HG02943 (cell line): ENCODE measurements at regions not wholly inside any gene's neighbourhood (a gene's known extent, or its start where the extent isn't known, plus 50 kb on each side); places are given as distances from the start of the nearest gene placed in this dataset.

Experiments used
- ATAC-seq: cut with Tn5 transposase; IDR thresholded peaks from one replicate; pipeline ENCODE4 v1.9.1; 2021; ENCODE audit warnings: mild to moderate bottlenecking, low read depth, moderate library complexity; ENCODE audit not compliant: unreplicated experiment

DNA sequence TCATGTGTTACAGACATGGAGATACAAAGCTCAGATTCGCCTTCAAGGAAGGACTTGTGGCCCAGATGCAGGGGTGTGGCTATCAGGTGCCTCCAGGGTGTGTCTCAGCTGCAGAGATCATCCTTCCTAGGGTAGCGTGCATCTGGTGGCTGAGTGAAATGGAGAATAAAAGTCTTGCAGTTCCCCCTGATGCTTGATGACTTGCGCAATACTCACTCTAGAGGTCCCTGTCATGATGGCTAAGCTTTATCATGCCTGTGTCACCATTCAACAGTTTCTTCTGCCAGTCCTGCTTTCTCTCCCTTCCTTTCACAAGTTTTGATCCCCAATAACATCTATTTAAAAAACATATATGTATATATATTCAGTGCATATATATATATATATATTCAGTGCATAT, 228.1 kb downstream of the PAX1 start:
- no peak for ATAC-seq

- ATAC-seq: no peak
Observed at GRCh38 chr20:21921251-21921650, 215.8 kb downstream of the PAX1 start.

GRCh38 chr20:21920211-21920610, 214.7 kb downstream of the PAX1 start:
- no peak for ATAC-seq

- no peak for ATAC-seq
Observed at GRCh38 chr20:21918398-21918797, 212.9 kb downstream of the PAX1 start.

GRCh38 chr20:21902391-21902790, 196.9 kb downstream of the PAX1 start:
- ATAC-seq: no peak

DNA sequence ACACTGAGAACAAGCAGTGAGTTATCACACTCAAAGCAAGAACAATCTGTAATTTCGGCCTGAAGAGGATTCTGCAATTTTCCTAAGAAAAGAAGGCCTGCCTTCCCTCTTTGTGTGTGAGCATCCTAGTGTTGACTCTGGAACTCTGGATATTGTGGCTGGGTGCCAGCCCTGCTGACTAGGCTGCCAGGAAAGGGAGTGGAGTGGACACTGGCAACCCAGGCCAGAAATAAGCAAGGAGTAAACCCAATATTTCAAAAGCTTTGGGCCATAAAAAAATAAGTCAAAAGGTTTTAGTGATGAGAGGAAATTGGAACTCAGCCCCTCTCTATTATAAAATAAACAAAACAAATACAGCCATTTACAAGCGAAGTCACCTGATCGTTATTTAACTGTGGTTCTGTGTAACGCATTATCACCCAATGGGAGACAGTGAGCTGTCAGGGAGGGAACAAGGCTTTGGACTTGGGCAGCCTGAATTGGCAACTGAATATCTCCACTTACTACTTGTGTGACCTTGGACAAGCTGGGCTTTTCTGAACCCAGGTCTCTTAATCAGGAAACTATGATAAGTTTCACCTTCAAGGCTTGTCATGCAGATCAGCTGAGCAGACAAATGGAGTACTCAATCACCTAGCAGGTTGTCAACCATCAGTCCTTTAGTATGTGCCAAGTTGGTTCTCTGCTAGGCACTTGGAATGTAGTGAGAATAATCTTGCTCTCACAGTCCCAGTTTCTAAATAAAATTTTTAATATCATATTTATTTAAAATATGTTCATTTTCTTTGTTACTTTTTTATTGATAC, 196.2 kb downstream of the PAX1 start:
- ATAC-seq: no peak

DNA sequence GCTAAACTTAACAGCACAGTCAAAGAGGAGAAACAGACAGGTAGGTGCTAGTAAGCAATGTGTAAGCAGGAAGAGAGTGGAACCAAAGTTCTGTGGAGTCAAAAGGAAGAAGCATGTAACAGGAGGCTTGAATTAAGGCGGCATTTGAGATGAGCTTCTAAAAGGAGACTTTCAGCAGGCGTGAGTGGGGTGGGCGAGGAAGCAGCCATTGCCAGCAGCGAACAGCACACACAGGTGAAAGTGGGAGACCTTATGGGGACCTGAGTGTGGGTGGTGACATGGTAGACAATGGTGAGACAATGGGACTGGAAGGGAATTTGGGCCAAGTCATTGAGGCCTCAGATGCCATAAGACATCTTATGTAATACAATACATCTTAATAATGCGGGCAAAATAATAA, 195.0 kb downstream of the PAX1 start:
- no peak for ATAC-seq

DNA sequence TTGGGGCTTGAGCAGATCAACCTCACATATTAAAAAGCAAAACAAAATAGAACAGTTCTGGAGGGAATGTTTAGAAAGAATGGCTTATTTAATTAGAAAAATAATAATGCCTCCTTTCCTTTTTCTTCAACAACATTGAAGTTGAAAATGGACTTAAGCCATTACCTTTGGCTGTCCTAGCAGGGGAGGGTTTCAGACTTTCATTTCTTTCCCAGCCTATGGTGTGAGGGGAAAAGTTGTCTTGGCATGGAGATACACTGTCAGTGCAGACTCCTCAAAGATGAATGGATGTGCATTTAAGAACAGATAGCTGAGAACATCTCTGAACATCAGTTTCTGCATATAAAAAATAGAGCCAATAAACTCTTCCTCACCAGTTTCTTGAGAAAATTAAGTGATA, 169.5 kb downstream of the PAX1 start:
- ATAC-seq: no peak

- ATAC-seq: no peak
Observed at GRCh38 chr20:21874127-21874526, 168.7 kb downstream of the PAX1 start.

GRCh38 chr20:21873291-21873690, 167.8 kb downstream of the PAX1 start:
- ATAC-seq: no peak

DNA sequence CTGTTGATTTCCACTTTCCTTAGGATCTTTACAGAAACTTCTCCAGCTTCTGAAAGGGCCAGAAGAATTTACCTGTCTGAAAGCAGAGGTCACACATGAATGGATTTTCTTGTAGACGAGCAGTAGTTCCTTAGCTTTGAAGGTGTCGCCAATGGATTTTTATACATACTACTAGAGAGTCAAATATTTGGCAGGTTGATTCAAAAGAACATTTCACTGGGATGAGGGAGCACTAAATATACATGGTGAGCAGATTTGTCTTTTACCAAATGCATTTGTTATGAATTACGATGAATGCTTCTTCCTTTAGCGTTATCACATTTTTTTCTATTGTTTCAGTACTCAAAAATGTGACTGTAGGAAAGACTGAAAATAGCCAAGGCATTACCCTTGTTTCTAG, 162.3 kb downstream of the PAX1 start:
- ATAC-seq: no peak

DNA sequence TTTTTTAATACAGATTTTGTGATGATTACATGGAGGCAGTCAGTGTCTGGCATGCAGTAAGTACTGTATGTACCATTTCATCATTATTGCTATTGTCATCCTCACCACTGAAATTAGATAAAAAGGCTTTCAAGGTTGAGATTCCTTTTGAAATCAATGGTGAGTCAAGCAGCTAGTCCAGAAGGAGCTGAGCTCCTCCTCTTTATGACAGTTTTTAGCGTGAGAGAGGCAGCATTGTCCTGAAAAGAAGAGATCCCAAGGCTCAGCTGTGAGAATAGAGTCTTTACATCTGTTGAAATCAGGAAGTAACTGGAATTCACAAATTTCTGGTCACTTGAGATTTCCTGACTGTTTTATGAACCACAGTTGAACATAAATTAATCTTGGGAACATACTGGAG, 161.9 kb downstream of the PAX1 start:
- no peak for ATAC-seq

- ATAC-seq: no peak
Observed at GRCh38 chr20:21862956-21863355, 157.5 kb downstream of the PAX1 start.

DNA sequence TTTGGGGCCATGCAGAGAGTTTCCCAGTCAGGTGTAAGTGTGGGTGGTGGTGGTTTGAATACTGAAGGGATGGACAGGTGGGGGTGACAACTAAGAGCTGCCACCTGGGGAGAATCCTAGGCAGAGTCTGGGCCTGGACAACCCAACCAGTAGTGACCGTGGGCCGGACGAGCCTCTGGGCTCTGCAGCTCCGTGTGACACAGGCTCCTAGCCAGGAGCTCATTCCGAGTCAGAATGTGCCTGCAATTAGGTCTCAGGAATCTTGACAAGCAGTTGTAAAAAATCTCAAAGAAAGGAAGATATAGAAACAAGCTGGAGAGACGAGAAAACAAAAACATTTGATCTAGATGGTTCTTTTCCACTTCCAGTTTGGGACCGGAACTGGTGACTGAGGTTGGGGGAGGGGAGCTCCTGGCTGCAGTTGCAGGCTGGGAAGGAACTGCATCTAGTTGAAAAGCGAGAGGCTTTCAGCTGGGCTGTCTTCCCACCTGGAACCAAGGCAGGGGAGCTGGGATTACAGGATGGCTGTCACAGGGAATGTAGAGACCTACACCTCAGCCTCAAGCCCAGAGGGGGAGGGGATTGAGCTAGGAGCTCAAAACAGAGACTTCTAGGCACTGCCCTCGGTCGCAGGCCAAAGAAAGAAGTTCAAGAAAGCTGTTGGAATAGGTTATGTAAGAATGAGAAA, 156.9 kb downstream of the PAX1 start:
- ATAC-seq: no peak

DNA sequence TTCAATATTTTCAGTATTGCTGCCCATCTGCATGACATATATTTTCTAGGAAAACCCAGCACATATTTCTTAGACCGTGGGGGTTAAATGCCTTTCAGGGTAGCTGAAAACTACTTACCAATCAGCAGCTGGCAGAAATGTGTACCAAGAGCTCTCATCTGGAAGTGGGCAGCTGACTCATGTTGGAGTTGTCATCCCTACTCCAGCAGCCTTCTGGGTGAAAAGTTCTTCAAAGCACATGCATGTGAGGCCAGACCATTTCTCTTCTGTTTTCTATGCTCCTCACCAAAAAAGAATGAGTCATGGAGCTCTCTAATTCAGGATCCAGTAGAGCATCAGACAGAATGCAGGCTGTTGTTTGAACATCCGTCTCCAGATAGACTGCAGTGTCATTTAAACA, 135.5 kb downstream of the PAX1 start:
- no peak for ATAC-seq

DNA sequence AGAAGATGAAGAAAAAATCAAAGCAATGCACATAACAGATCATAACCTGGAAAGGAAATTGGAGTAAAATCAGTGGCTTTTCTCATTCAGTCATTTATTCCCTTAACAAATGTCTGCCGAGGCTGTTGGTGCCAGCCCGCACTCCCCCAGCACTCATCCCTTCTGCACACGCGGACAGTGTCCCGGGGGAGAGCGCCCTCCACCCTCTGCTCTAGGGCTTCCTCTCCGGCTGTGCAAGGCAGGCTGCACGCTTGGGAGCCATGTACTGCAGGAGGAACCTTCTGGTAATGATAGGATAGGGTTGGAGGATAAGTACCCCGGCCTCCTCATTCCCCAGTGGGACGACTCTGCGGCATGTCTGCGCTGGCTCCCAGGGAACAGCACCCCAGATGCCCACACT, 134.5 kb downstream of the PAX1 start:
- ATAC-seq: no peak

- no peak for ATAC-seq
Observed at GRCh38 chr20:21836346-21836745, 130.9 kb downstream of the PAX1 start.

- ATAC-seq: no peak
Observed at GRCh38 chr20:21835042-21835441, 129.6 kb downstream of the PAX1 start.

GRCh38 chr20:21832442-21833385, 127.2 kb downstream of the PAX1 start:
- ATAC-seq: no peak

GRCh38 chr20:21826976-21827375, 121.5 kb downstream of the PAX1 start:
- ATAC-seq: no peak

DNA sequence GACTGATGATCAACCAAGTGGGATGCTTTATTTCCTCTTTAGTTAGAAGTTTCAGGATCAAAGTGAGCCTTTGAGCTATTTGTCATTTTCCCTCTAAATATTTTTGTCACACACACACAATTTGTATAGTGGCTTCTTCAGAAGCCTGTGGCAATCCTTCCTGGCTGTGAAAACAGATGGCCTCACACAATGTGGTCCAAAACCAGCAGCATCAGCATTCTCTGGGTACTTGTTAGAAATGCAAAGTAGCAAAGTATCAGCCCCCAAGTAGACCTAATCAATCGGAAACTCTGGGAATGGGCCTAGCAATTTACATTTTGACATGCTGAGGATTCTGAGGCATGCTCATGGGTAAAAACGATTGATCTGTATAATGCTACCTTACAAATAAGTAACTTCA, 115.9 kb downstream of the PAX1 start:
- no peak for ATAC-seq
